Karpas-422 (cell line): ENCODE measurements at regions not wholly inside any gene's neighbourhood (a gene's known extent, or its start where the extent isn't known, plus 50 kb on each side); places are given as distances from the start of the nearest gene placed in this dataset.
A peak's percentile ranks its signal among the peaks of the same experiment; 100 is the strongest.

Experiments used
- DNase-seq: peaks from one replicate; pipeline ENCODE4 v3.0.0-alpha.2; 2015
- H2AFZ ChIP-seq: fragments of 200-600 bp; sonication (generic); 2 replicates; pipeline ENCODE4 v1.6.1; 2014; ENCODE audit warnings: antibody characterized with exemption, low read length, mixed read lengths
- H3K27ac ChIP-seq: fragments of 200-600 bp; sonication (generic); 2 replicates; pipeline ENCODE4 v1.5.1; 2014; ENCODE audit warnings: mild to moderate bottlenecking, low read length, moderate library complexity
- H3K27me3 ChIP-seq: fragments of 200-600 bp; sonication (generic); 2 replicates; pipeline ENCODE4 v1.6.1; 2014; ENCODE audit warnings: low read length, mixed read lengths
- H3K36me3 ChIP-seq: fragments of 200-600 bp; sonication (generic); 2 replicates; pipeline ENCODE4 v1.6.1; 2014; ENCODE audit warnings: low read length, mixed read lengths; ENCODE audit not compliant: insufficient read depth
- H3K4me1 ChIP-seq: fragments of 200-600 bp; sonication (generic); 2 replicates; pipeline ENCODE4 v1.6.1; 2014; ENCODE audit warnings: mild to moderate bottlenecking, low read length, mixed read lengths
- H3K4me2 ChIP-seq: fragments of 200-600 bp; sonication (generic); 2 replicates; pipeline ENCODE4 v1.6.1; 2014; ENCODE audit warnings: low read length, low read depth, mild to moderate bottlenecking; ENCODE audit not compliant: poor library complexity, severe bottlenecking
- H3K4me3 ChIP-seq: fragments of 200-600 bp; sonication (generic); 2 replicates; pipeline ENCODE4 v1.5.1; 2014; ENCODE audit warnings: mild to moderate bottlenecking, antibody characterized with exemption, low read length, mixed read lengths
- H3K79me2 ChIP-seq: fragments of 200-600 bp; sonication (generic); 2 replicates; pipeline ENCODE4 v1.6.1; 2014; ENCODE audit warnings: mild to moderate bottlenecking, low read length, mixed read lengths
- H3K9ac ChIP-seq: fragments of 200-600 bp; sonication (generic); 2 replicates; pipeline ENCODE4 v1.6.0; 2014; ENCODE audit warnings: low read length
- H3K9me2 ChIP-seq: fragments of 200-600 bp; sonication (generic), shearing (Covaris generic); replicated peaks from 2 replicates; pipeline ENCODE4 v1.6.0; 2014; ENCODE audit warnings: mild to moderate bottlenecking, low read length, moderate library complexity; ENCODE audit not compliant: insufficient read depth
- H3K9me3 ChIP-seq: fragments of 300-700, 200-600 bp; sonication (generic); 2 replicates; pipeline ENCODE4 v1.6.1; 2014; ENCODE audit warnings: low read length, mixed read lengths
- H4K20me1 ChIP-seq: fragments of 200-600 bp; sonication (generic); 2 replicates; pipeline ENCODE4 v1.6.1; 2014; ENCODE audit warnings: mild to moderate bottlenecking, antibody characterized with exemption, low read length, low read depth; ENCODE audit not compliant: insufficient read depth

GRCh38 chr12:89051065-89051677 is 301.1 kb downstream of the DUSP6 start:
- Histone ChIP-seq H2AFZ (no peak overlapping the region), H4K20me1 (no peaks in the 10 kb centered on the region), H3K4me1 (no peaks in the 10 kb centered on the region), H3K9me2 (no peaks in the 10 kb centered on the region), H3K36me3 (no peaks in the 10 kb centered on the region), H3K9me3 (no peaks in the 10 kb centered on the region), H3K27ac (no peak overlapping the region), H3K9ac (no peak overlapping the region), H3K4me3 (no peak overlapping the region), H3K27me3 (no peaks in the 10 kb centered on the region), H3K79me2 (no peaks in the 10 kb centered on the region), H3K4me2 (no peak overlapping the region)
- DNase-seq = peak; percentile 76

DNA sequence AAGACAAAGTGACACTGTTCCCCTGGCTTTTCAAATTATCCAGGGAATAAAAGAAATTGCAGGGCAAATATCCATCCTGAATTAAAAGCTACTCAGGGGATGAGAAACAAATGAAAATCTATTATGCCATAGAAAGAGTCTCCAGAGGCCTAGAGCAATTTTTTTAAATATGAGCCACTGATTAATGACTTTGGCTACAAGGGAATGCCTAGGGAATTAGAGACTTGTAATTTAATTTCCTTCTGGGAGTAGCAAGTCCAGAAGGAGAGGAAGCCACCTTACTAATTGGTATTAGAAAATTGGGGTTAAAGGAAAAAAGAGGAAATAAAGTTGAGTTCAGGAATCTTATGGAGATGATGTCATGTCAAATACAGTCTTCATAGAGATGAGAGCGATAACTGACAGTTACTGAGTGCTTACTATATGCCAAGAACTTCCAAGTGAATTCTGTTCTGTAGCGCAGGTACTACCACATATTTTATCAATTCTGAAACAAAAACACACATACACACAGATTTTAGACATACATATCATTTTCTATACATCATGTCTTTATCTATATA is 304.4 kb downstream of the DUSP6 start:
- no peak overlapping the region for H3K4me3 ChIP-seq
- no peak for DNase-seq
- H3K9me2 ChIP-seq = no peaks in the 10 kb centered on the region
- no peaks in the 10 kb centered on the region for H3K79me2 ChIP-seq
- H3K4me2 ChIP-seq = no peak overlapping the region
- H3K9me3 ChIP-seq = no peaks in the 10 kb centered on the region
- H3K36me3 ChIP-seq = no peaks in the 10 kb centered on the region
- no peak overlapping the region for H3K9ac ChIP-seq
- no peak overlapping the region for H2AFZ ChIP-seq
- H3K27me3 ChIP-seq = no peaks in the 10 kb centered on the region
- no peaks in the 10 kb centered on the region for H3K4me1 ChIP-seq
- H4K20me1 ChIP-seq = no peaks in the 10 kb centered on the region
- H3K27ac ChIP-seq = no peak overlapping the region

DNA sequence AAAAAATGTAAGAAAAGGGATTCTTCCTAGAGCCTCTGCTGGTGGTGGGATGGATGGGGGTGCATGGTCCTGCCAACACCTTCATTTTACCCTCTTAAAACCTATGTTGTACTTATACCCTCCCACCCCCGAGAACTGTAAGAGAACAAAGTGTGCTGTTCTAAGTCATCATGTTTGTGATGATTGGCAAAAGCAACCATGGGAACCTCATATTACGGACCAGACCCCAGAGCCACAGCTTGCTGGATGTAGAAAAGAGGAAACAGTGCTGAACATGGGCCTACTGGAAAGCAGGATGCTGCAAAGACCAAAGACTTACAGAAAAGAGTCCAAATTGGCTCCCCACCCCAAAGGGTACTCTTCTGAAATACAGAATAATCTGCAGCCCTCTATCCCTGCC is 311.2 kb downstream of the DUSP6 start:
- Histone ChIP-seq H3K9me3 (no peaks in the 10 kb centered on the region), H4K20me1 (no peaks in the 10 kb centered on the region), H3K36me3 (no peaks in the 10 kb centered on the region), H2AFZ (no peak overlapping the region), H3K9me2 (no peaks in the 10 kb centered on the region), H3K9ac (no peak overlapping the region), H3K4me1 (no peaks in the 10 kb centered on the region), H3K27me3 (0 out of 2 replicates have a peak, but pooled peaks cover 4% of the 10 kb centered on the region), H3K4me2 (no peak overlapping the region), H3K4me3 (no peak overlapping the region), H3K27ac (no peak overlapping the region), H3K79me2 (no peaks in the 10 kb centered on the region)
- no peak for DNase-seq

GRCh38 chr12:89040146-89040964 is 311.9 kb downstream of the DUSP6 start:
- no peaks in the 10 kb centered on the region for H3K79me2 ChIP-seq
- H4K20me1 ChIP-seq = no peaks in the 10 kb centered on the region
- H3K4me1 ChIP-seq = no peaks in the 10 kb centered on the region
- no peaks in the 10 kb centered on the region for H3K9me3 ChIP-seq
- no peak overlapping the region for H3K27ac ChIP-seq
- H3K4me3 ChIP-seq = no peak overlapping the region
- H2AFZ ChIP-seq = no peak overlapping the region
- 0 out of 2 replicates have a peak, but pooled peaks cover 4% of the 10 kb centered on the region for H3K27me3 ChIP-seq
- H3K36me3 ChIP-seq = no peaks in the 10 kb centered on the region
- H3K4me2 ChIP-seq = no peak overlapping the region
- no peak for DNase-seq
- no peaks in the 10 kb centered on the region for H3K9me2 ChIP-seq
- no peak overlapping the region for H3K9ac ChIP-seq

DNA sequence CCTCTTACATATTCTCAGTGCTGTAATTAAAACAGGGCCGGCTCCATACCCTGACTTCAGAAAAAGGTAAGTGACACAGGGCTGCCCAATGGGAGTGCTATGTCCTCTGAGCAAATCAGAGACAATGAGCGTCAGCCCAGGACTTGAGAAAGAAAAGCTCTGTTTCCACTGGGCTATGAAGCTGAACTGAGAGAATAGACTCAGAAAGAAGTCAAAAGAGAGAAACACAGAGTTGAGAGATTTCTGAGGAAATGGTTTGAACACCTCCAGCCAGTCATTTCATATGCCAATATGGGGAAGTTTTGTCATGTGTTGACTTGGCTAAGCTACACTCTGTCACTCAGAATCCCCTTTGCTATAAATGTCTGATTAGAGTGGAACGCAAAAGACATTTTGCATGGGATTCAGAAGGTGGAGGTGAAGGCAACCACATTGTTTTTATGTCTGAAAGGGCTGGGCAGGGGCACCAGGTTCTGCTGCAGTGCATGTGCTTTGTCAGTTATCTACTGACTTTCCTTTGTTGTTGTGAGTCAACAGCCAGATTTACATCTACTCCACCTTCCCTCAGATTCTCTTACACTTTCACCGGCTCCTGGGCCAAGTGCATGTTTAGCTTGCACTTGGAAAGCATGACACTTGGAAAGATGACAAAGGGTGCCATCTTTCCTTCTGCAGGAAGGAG is 313.3 kb downstream of the DUSP6 start:
- Histone ChIP-seq H3K27me3 (0 out of 2 replicates have a peak, but pooled peaks cover 4% of the 10 kb centered on the region), H3K79me2 (no peaks in the 10 kb centered on the region), H3K9me2 (no peaks in the 10 kb centered on the region), H3K9me3 (no peaks in the 10 kb centered on the region), H3K36me3 (no peaks in the 10 kb centered on the region), H4K20me1 (no peaks in the 10 kb centered on the region), H3K4me3 (no peak overlapping the region), H3K9ac (no peak overlapping the region), H2AFZ (no peak overlapping the region), H3K4me1 (no peaks in the 10 kb centered on the region), H3K4me2 (no peak overlapping the region), H3K27ac (no peak overlapping the region)
- no peak for DNase-seq

- Histone ChIP-seq H2AFZ (no peak overlapping the region), H3K4me3 (no peak overlapping the region), H3K36me3 (no peaks in the 10 kb centered on the region), H3K27ac (no peak overlapping the region), H3K9me3 (no peaks in the 10 kb centered on the region), H4K20me1 (no peaks in the 10 kb centered on the region), H3K27me3 (0 out of 2 replicates have a peak, but pooled peaks cover 4% of the 10 kb centered on the region), H3K4me1 (no peaks in the 10 kb centered on the region), H3K4me2 (no peak overlapping the region), H3K79me2 (no peaks in the 10 kb centered on the region), H3K9ac (no peak overlapping the region), H3K9me2 (no peaks in the 10 kb centered on the region)
- no peak for DNase-seq
These were observed 319.2 kb downstream of the DUSP6 start for GRCh38 chr12:89033062-89033461.

DNA sequence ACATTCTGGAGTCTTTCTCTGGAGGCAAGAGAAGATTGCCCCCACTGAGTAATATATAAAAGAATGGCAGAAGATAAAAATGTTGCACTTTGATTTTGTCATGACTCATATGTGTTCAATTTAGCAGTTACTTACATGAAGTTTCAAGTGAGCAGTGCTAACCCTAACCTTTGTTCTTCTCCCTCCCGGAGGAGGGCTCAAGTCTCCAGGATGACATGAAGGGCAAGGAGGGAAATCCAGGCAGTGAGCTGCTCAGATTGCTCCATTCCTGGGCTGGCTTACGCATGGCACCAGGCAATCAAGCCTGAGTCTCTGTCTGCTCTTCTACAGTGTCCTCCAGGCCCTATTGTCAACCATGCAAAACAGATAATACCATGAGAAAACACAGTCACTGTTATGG is 322.3 kb downstream of the DUSP6 start:
- H3K36me3 ChIP-seq = no peaks in the 10 kb centered on the region
- no peak overlapping the region for H3K4me3 ChIP-seq
- no peak overlapping the region for H3K4me2 ChIP-seq
- H3K9me3 ChIP-seq = no peaks in the 10 kb centered on the region
- H3K9me2 ChIP-seq = no peaks in the 10 kb centered on the region
- DNase-seq = no peak
- H3K9ac ChIP-seq = no peak overlapping the region
- H2AFZ ChIP-seq = no peak overlapping the region
- no peaks in the 10 kb centered on the region for H4K20me1 ChIP-seq
- no peaks in the 10 kb centered on the region for H3K4me1 ChIP-seq
- H3K27me3 ChIP-seq = no peaks in the 10 kb centered on the region
- H3K27ac ChIP-seq = no peak overlapping the region
- H3K79me2 ChIP-seq = no peaks in the 10 kb centered on the region

DNA sequence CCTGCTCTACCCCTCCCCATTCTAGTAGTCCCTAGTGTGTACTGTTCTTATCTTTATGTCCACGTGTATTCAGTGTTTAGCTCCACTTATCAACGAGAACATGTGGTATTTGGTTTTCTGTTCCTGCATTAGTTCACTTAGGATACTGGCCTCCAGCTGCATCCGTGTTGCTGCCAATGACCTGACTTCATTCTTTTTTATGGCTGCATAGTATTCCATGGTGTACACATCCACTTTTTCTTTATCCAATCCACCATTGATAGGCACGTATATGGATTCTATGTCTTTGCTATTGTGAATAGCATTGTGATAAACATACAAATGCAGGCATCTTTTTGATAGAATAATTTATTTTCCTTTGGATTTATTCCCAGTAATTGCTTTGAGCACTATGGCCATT is 327.7 kb downstream of the DUSP6 start:
- Histone ChIP-seq H3K9me3 (no peaks in the 10 kb centered on the region), H3K4me3 (no peak overlapping the region), H3K27me3 (no peaks in the 10 kb centered on the region), H4K20me1 (no peaks in the 10 kb centered on the region), H3K9ac (no peak overlapping the region), H3K79me2 (no peaks in the 10 kb centered on the region), H3K4me2 (no peak overlapping the region), H3K9me2 (no peaks in the 10 kb centered on the region), H3K4me1 (peaks cover 3% of the 10 kb centered on the region), H3K36me3 (no peaks in the 10 kb centered on the region), H3K27ac (no peak overlapping the region), H2AFZ (no peak overlapping the region)
- DNase-seq = no peak
